DND-41 (cell line): ENCODE measurements at regions not wholly inside any gene's neighbourhood (a gene's known extent, or its start where the extent isn't known, plus 50 kb on each side); places are given as distances from the start of the nearest gene placed in this dataset.
"Not testable (repeated sequence)": the region's sequence is repeated elsewhere in the genome, so short reads cannot be mapped to it uniquely, and the experiment has no call there.

Experiments used
- ATAC-seq: fragments of 200-7000 bp; cut with Tn5 transposase; 3 replicates; pipeline ENCODE4 v1.9.1; 2021; ENCODE audit warnings: low read depth; ENCODE audit not compliant: insufficient read depth
- DNase-seq: peaks from one replicate; pipeline ENCODE4 v3.0.0-alpha.2; 2020
- H2AFZ ChIP-seq: 2 replicates; pipeline ENCODE4 v1.6.0; 2012; ENCODE audit warnings: low read depth, low read length
- H3K27ac ChIP-seq: 2 replicates; pipeline ENCODE4 v1.5.1; 2012; ENCODE audit warnings: low read length, inconsistent platforms
- H3K27me3 ChIP-seq: fragments of 200-600 bp; sonication (generic); 2 replicates; pipeline ENCODE4 v1.6.0; 2012; ENCODE audit warnings: low read length, mild to moderate bottlenecking, inconsistent platforms; ENCODE audit not compliant: insufficient read depth, poor library complexity
- H3K36me3 ChIP-seq: 2 replicates; pipeline ENCODE4 v1.5.1; 2012; ENCODE audit warnings: low read length, inconsistent platforms; ENCODE audit not compliant: insufficient read depth
- H3K4me1 ChIP-seq: 2 replicates; pipeline ENCODE4 v1.5.1; 2012; ENCODE audit warnings: mild to moderate bottlenecking, low read length; ENCODE audit not compliant: insufficient read depth
- H3K4me2 ChIP-seq: 2 replicates; pipeline ENCODE4 v1.6.0; 2012; ENCODE audit warnings: mild to moderate bottlenecking, moderate library complexity, low read length, inconsistent platforms; ENCODE audit not compliant: insufficient read depth
- H3K4me3 ChIP-seq, 2 experiments: fragments of 200-600 bp in 1 of 2; shearing (Covaris generic) in 1 of 2; 2 replicates each; pipeline ENCODE4 v1.5.1; 2012 to 2016; ENCODE audit warnings: inconsistent platforms in 2 of 2, low read length in 2 of 2, mild to moderate bottlenecking in 2 of 2, low read depth in 1 of 2, moderate library complexity in 1 of 2
- H3K79me2 ChIP-seq: 2 replicates; pipeline ENCODE4 v1.6.0; 2012; ENCODE audit warnings: low read length, inconsistent platforms; ENCODE audit not compliant: insufficient read depth
- H3K9ac ChIP-seq: 2 replicates; pipeline ENCODE4 v1.6.0; 2012; ENCODE audit warnings: low read depth, mild to moderate bottlenecking, inconsistent platforms, low read length, moderate library complexity
- H3K9me3 ChIP-seq: 2 replicates; pipeline ENCODE4 v1.5.1; 2012; ENCODE audit warnings: low read length, moderate library complexity, mild to moderate bottlenecking, inconsistent platforms; ENCODE audit not compliant: insufficient read depth, severe bottlenecking
- H4K20me1 ChIP-seq: 2 replicates; pipeline ENCODE4 v1.6.0; 2012; ENCODE audit warnings: low read length; ENCODE audit not compliant: insufficient read depth
- EZH2 ChIP-seq: IDR thresholded peaks from 3 replicates; pipeline ENCODE4 v1.6.1; 2012; ENCODE audit warnings: borderline replicate concordance, low read depth, mild to moderate bottlenecking, moderate library complexity, low read length, inconsistent platforms; ENCODE audit not compliant: severe bottlenecking
- TF ChIP-seq, protein P1 (sequence below): IDR thresholded peaks from 2 replicates; pipeline ENCODE4 v1.5.1; 2012; ENCODE audit warnings: borderline replicate concordance, low read length, moderate library complexity, mild to moderate bottlenecking; ENCODE audit not compliant: poor library complexity, severe bottlenecking; ENCODE audit errors: extremely low read depth

DNA sequence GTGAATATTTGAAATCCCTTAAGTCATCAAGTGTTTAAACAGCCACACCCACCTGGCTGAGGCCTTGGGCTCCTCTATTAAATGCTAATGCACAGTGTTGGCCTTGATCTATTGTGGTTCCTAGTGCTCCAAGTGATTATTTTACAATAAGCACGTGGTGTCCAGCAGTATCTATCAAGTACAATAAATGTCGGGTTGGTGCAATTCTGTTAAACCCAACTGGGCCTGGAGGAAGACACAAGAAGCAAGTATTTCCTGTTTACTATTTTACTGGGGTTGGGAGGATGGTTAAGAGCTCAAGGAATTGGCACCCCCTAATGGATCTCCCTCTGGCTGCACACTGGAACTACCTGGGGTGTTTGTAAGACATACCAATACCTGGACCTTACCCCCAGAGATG, 72.1 kb upstream of the HNF1B start:
- peaks cover 4% of the 10 kb centered on the region; the same call in 1 of the 2 replicates for H3K4me1 ChIP-seq
- TF ChIP-seq EZH2, result no peak
- TF ChIP-seq, protein P1, sequence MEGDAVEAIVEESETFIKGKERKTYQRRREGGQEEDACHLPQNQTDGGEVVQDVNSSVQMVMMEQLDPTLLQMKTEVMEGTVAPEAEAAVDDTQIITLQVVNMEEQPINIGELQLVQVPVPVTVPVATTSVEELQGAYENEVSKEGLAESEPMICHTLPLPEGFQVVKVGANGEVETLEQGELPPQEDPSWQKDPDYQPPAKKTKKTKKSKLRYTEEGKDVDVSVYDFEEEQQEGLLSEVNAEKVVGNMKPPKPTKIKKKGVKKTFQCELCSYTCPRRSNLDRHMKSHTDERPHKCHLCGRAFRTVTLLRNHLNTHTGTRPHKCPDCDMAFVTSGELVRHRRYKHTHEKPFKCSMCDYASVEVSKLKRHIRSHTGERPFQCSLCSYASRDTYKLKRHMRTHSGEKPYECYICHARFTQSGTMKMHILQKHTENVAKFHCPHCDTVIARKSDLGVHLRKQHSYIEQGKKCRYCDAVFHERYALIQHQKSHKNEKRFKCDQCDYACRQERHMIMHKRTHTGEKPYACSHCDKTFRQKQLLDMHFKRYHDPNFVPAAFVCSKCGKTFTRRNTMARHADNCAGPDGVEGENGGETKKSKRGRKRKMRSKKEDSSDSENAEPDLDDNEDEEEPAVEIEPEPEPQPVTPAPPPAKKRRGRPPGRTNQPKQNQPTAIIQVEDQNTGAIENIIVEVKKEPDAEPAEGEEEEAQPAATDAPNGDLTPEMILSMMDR, result peak; percentile 27
- ATAC-seq (no peak), DNase-seq (no peak)
- H3K79me2 ChIP-seq, result no peaks in the 10 kb centered on the region
- no peak overlapping the region for H3K9ac ChIP-seq
- H3K27ac ChIP-seq, result no peak overlapping the region
- no peak overlapping the region for H3K4me3 ChIP-seq
- no peak overlapping the region for H3K4me2 ChIP-seq
- H4K20me1 ChIP-seq, result no peaks in the 10 kb centered on the region
- no peak overlapping the region for H2AFZ ChIP-seq
- no peaks in the 10 kb centered on the region for H3K9me3 ChIP-seq
- no peaks in the 10 kb centered on the region for H3K36me3 ChIP-seq
- peaks cover 8% of the 10 kb centered on the region for H3K27me3 ChIP-seq

DNA sequence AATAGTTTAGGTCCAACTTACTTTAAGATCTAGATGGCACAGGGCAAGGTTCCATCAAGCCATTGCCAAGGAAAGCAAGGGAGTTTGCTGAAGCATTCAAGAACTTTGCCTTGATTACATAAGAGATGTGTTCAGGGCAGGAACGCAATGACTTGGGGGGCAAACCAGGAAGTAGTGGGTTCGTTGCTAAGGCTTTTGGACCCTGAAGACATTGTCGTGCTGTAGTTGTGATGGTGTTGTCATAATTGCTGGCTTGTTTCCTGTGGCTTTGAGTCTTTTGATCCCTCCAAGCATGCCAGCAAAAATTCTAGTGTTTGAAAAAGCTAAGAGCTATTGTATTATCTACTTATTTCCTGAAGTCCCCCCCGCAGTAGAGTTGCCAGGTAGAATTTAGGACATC, 70.7 kb upstream of the HNF1B start:
- DNase-seq (peak; percentile 21), ATAC-seq (peak; percentile 48; the same call in 2 of the 3 replicates)
- Histone ChIP-seq H4K20me1 (no peaks in the 10 kb centered on the region), H3K4me3 (no peak overlapping the region), H3K79me2 (no peaks in the 10 kb centered on the region), H3K4me2 (no peak overlapping the region), H3K36me3 (no peaks in the 10 kb centered on the region), H3K27ac (no peak overlapping the region), H3K4me1 (peaks cover 4% of the 10 kb centered on the region; the same call in 1 of the 2 replicates), H3K9ac (no peak overlapping the region), H3K9me3 (no peaks in the 10 kb centered on the region), H3K27me3 (peaks cover 8% of the 10 kb centered on the region), H2AFZ (no peak overlapping the region)
- no peak for TF ChIP-seq EZH2
- TF ChIP-seq, protein P1, result no peak

GRCh38 chr17:37813751-37814150, 68.9 kb upstream of the HNF1B start:
- no peaks in the 10 kb centered on the region for H4K20me1 ChIP-seq
- no peak overlapping the region for H3K4me2 ChIP-seq
- peaks cover 4% of the 10 kb centered on the region; the same call in 1 of the 2 replicates for H3K4me1 ChIP-seq
- H3K27ac ChIP-seq, result no peak overlapping the region
- no peak for ATAC-seq
- TF ChIP-seq, protein P1, result no peak
- no peak for TF ChIP-seq EZH2
- H3K9me3 ChIP-seq, result no peaks in the 10 kb centered on the region
- peaks cover 3% of the 10 kb centered on the region for H3K27me3 ChIP-seq
- no peaks in the 10 kb centered on the region for H3K79me2 ChIP-seq
- H3K36me3 ChIP-seq, result no peaks in the 10 kb centered on the region
- no peak for DNase-seq
- no peak overlapping the region for H3K4me3 ChIP-seq
- H2AFZ ChIP-seq, result no peak overlapping the region; the same call in 1 of the 2 replicates
- H3K9ac ChIP-seq, result no peak overlapping the region

DNA sequence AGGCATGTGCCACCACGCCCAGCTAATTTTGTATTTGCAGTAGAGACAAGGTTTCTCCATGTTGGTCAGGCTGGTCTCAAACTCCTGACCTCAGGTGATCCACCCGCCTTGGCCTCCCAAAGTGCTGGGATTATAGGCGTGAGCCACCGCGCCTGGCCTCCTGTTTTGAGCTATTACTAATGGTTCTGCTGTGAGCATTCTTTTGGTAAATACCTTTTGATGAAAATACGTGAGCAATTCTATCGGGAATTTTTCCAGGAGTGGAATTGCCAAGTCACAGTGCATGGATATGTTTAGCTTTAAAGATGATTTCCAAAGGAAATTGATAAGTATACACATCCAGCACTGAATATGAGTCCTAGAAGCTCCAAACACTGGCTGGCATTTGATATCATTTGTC, 64.0 kb upstream of the HNF1B start:
- not testable (repeated sequence) for ATAC-seq

More for the DNA sequence above, 64.0 kb upstream of the HNF1B start:
- H3K27me3 ChIP-seq, H3K4me3 ChIP-seq, H3K79me2 ChIP-seq, H4K20me1 ChIP-seq, H2AFZ ChIP-seq, H3K27ac ChIP-seq, DNase-seq, H3K4me1 ChIP-seq, H3K4me2 ChIP-seq, H3K36me3 ChIP-seq, H3K9me3 ChIP-seq, H3K9ac ChIP-seq: not testable (repeated sequence)
